ENCODE measurements at regions not wholly inside any gene's neighbourhood (a gene's known extent, or its start where the extent isn't known, plus 50 kb on each side); places are given as distances from the start of the nearest gene placed in this dataset.
"Not testable (repeated sequence)": the region's sequence is repeated elsewhere in the genome, so short reads cannot be mapped to it uniquely, and the experiment has no call there.

- not testable (repeated sequence) for DNase-seq (ENCODE audit: low read depth)
Measured at GRCh38 chr10:63848871-63849270, 327.7 kb downstream of the REEP3 start.

- DNase-seq (ENCODE audit: low read depth): no peak
Measured at GRCh38 chr10:63862860-63863259, 341.7 kb downstream of the REEP3 start.

GRCh38 chr10:63865210-63865609 is 344.0 kb downstream of the REEP3 start:
- DNase-seq (ENCODE audit: low read depth): no peak

- peak; percentile 8 for DNase-seq (ENCODE audit: low read depth)
Measured at GRCh38 chr10:63866075-63866746, 345.0 kb downstream of the REEP3 start.

GRCh38 chr10:63866747-63867140 is 345.5 kb downstream of the REEP3 start:
- no peak for DNase-seq (ENCODE audit: low read depth)

- no peak for DNase-seq (ENCODE audit: low read depth)
Measured at GRCh38 chr10:63878428-63878827, 357.2 kb downstream of the REEP3 start.

GRCh38 chr10:63883861-63884260 is 362.7 kb downstream of the REEP3 start:
- no peak for DNase-seq (ENCODE audit: low read depth)

- DNase-seq (ENCODE audit: low read depth): no peak
Measured at GRCh38 chr10:63884426-63884825, 363.2 kb downstream of the REEP3 start.

GRCh38 chr10:63885156-63885555 is 364.0 kb downstream of the REEP3 start:
- DNase-seq (ENCODE audit: low read depth): no peak

- DNase-seq (ENCODE audit: low read depth): no peak
Measured at GRCh38 chr10:63886281-63887022, 365.3 kb downstream of the REEP3 start.

- no peak for DNase-seq (ENCODE audit: low read depth)
Measured at GRCh38 chr10:63887023-63887589, 365.9 kb downstream of the REEP3 start.

- DNase-seq (ENCODE audit: low read depth): no peak
Measured at GRCh38 chr10:63887600-63888370, 366.6 kb downstream of the REEP3 start.

GRCh38 chr10:63889803-63890202 is 368.6 kb downstream of the REEP3 start:
- no peak for DNase-seq (ENCODE audit: low read depth)

GRCh38 chr10:63896992-63897391 is 375.8 kb downstream of the REEP3 start:
- DNase-seq (ENCODE audit: low read depth): no peak

GRCh38 chr10:63899673-63900300 is 378.6 kb downstream of the REEP3 start:
- DNase-seq (ENCODE audit: low read depth): no peak

GRCh38 chr10:63901228-63901627 is 380.0 kb downstream of the REEP3 start:
- DNase-seq (ENCODE audit: low read depth): no peak

GRCh38 chr10:63901881-63902280 is 380.7 kb downstream of the REEP3 start:
- DNase-seq (ENCODE audit: low read depth): no peak

- DNase-seq (ENCODE audit: low read depth): no peak
Measured at GRCh38 chr10:63910806-63911205, 389.6 kb downstream of the REEP3 start.

GRCh38 chr10:63915240-63915639 is 394.0 kb downstream of the REEP3 start:
- DNase-seq (ENCODE audit: low read depth): no peak

GRCh38 chr10:63917363-63917762 is 396.2 kb downstream of the REEP3 start:
- no peak for DNase-seq (ENCODE audit: low read depth)

- DNase-seq (ENCODE audit: low read depth): no peak
Measured at GRCh38 chr10:63919575-63920279, 398.5 kb downstream of the REEP3 start.

Data from stimulated activated CD8-positive, alpha-beta memory T cell treated with anti-CD3 and anti-CD28 coated beads, Interleukin-7, amount 100 ng/mL, for 24 hours (primary cell).